NCI-H1092 treated with DMSO at 0.1 percent for 48 hours (cell line): ENCODE measurements at regions not wholly inside any gene's neighbourhood (a gene's known extent, or its start where the extent isn't known, plus 50 kb on each side); places are given as distances from the start of the nearest gene placed in this dataset.

Experiments
- DNase-seq: peaks from one replicate; lab custom pipeline; 2025; lab: John Stamatoyannopoulos, UW

- no peak for DNase-seq
Observed at GRCh38 chr2:20539776-20540586, 93.1 kb downstream of the RHOB start.

GRCh38 chr2:20540587-20541293, 93.9 kb downstream of the RHOB start:
- no peak for DNase-seq

GRCh38 chr2:20541294-20541640, 94.4 kb downstream of the RHOB start:
- DNase-seq, result no peak

GRCh38 chr2:20541651-20542050, 94.8 kb downstream of the RHOB start:
- no peak for DNase-seq

- DNase-seq, result no peak
Observed at GRCh38 chr2:20542269-20542668, 95.4 kb downstream of the RHOB start.

GRCh38 chr2:20542746-20543468, 96.0 kb downstream of the RHOB start:
- DNase-seq, result no peak

- DNase-seq, result no peak
Observed at GRCh38 chr2:20543469-20544152, 96.7 kb downstream of the RHOB start.

GRCh38 chr2:20544153-20544747, 97.4 kb downstream of the RHOB start:
- DNase-seq, result no peak

GRCh38 chr2:20549144-20549543, 101.8 kb downstream of the HS1BP3 start:
- DNase-seq, result no peak

- DNase-seq, result no peak
Observed at GRCh38 chr2:20549691-20550348, 101.1 kb downstream of the HS1BP3 start.

- DNase-seq, result no peak
Observed at GRCh38 chr2:20551260-20551944, 99.5 kb downstream of the HS1BP3 start.

- DNase-seq, result no peak
Observed at GRCh38 chr2:20551945-20552328, 99.0 kb downstream of the HS1BP3 start.

GRCh38 chr2:20552847-20553246, 98.1 kb downstream of the HS1BP3 start:
- DNase-seq, result no peak

- DNase-seq, result no peak
Observed at GRCh38 chr2:20553580-20553979, 97.3 kb downstream of the HS1BP3 start.

GRCh38 chr2:20555954-20556353, 94.9 kb downstream of the HS1BP3 start:
- no peak for DNase-seq

GRCh38 chr2:20556756-20557155, 94.1 kb downstream of the HS1BP3 start:
- no peak for DNase-seq

GRCh38 chr2:20557226-20557625, 93.7 kb downstream of the HS1BP3 start:
- no peak for DNase-seq

- no peak for DNase-seq
Observed at GRCh38 chr2:20557635-20558034, 93.3 kb downstream of the HS1BP3 start.

- no peak for DNase-seq
Observed at GRCh38 chr2:20558391-20559150, 92.3 kb downstream of the HS1BP3 start.

- DNase-seq, result no peak
Observed at GRCh38 chr2:20559277-20559676, 91.6 kb downstream of the HS1BP3 start.
